Liver (tissue), 8 donors: ENCODE measurements at regions not wholly inside any gene's neighbourhood (a gene's known extent, or its start where the extent isn't known, plus 50 kb on each side); places are given as distances from the start of the nearest gene placed in this dataset.

Experiments used
- DNase-seq: peaks from one replicate; pipeline ENCODE4 v3.0.0-alpha.2; 2017; ENCODE audit warnings: low spot score
- H3K27ac ChIP-seq, 2 donors: one replicate each; pipeline ENCODE4 v1.7.0; 2013; ENCODE audit warnings: inconsistent platforms in 2 of 2, low read length in 2 of 2, control low read depth in 1 of 2, low read depth in 1 of 2, mild to moderate bottlenecking in 1 of 2
- H3K27me3 ChIP-seq, 4 donors: one replicate each; pipeline versions ENCODE4 v1.6.1 to v1.7.0; 2013; ENCODE audit warnings: low read length in 3 of 4, inconsistent platforms in 1 of 4, mild to moderate bottlenecking in 1 of 4, moderate library complexity in 1 of 4; ENCODE audit not compliant: control insufficient read depth in 4 of 4, insufficient read depth in 4 of 4
- H3K36me3 ChIP-seq, 4 donors: one replicate each; pipeline versions ENCODE4 v1.6.1 to v1.7.0; 2013; ENCODE audit warnings: low read length in 3 of 4, mild to moderate bottlenecking in 3 of 4, low read depth in 1 of 4, moderate library complexity in 1 of 4; ENCODE audit not compliant: control insufficient read depth in 4 of 4, insufficient read depth in 3 of 4
- H3K4me1 ChIP-seq, 4 donors: one replicate each; pipeline versions ENCODE4 v1.6.1 to v1.7.0; 2013; ENCODE audit warnings: low read length in 3 of 4, mild to moderate bottlenecking in 3 of 4, moderate library complexity in 1 of 4; ENCODE audit not compliant: control insufficient read depth in 4 of 4, insufficient read depth in 4 of 4
- H3K4me3 ChIP-seq, 3 donors: one replicate each; pipeline versions ENCODE4 v1.6.1 to v1.7.0; 2013; ENCODE audit warnings: low read length in 3 of 3, control low read depth in 1 of 3, low read depth in 1 of 3, mild to moderate bottlenecking in 1 of 3
- H3K9ac ChIP-seq, 2 donors: one replicate each; pipeline ENCODE4 v1.7.0; 2013; ENCODE audit warnings: low read length in 2 of 2, mild to moderate bottlenecking in 2 of 2, moderate library complexity in 2 of 2, control low read depth in 1 of 2, low read depth in 1 of 2
- H3K9me3 ChIP-seq, 4 donors: one replicate each; pipeline versions ENCODE4 v1.6.1 to v1.7.0; 2013; ENCODE audit warnings: low read length in 3 of 4; ENCODE audit not compliant: control insufficient read depth in 4 of 4
- ATF3 ChIP-seq: IDR thresholded peaks from 2 replicates; pipeline ENCODE4 v1.6.1; 2016; ENCODE audit warnings: antibody characterized with exemption
- CTCF ChIP-seq: fragments of 150-350 bp; IDR thresholded peaks from 2 replicates; pipeline ENCODE4 v1.5.1; 2017; ENCODE audit warnings: improper control_type of control experiment, low read depth, low read length; ENCODE audit not compliant: missing input control
- EGR1 ChIP-seq, 2 donors: IDR thresholded peaks; 2 replicates each; pipeline ENCODE4 v1.6.1; 2016 to 2018; ENCODE audit warnings: antibody characterized with exemption in 2 of 2, low read depth in 2 of 2
- FOXA2 ChIP-seq: IDR thresholded peaks from 2 replicates; pipeline ENCODE4 v1.6.1; 2016; ENCODE audit warnings: antibody characterized with exemption
- GABPA ChIP-seq, 2 donors: IDR thresholded peaks in 1 of 2; conservative IDR thresholded peaks in 1 of 2; 2 replicates each; pipeline ENCODE4 v1.6.1; 2016; ENCODE audit warnings: antibody characterized with exemption in 2 of 2, mild to moderate bottlenecking in 1 of 2, moderate library complexity in 1 of 2
- HNF4A ChIP-seq, 2 donors: conservative IDR thresholded peaks; 2 replicates each; pipeline ENCODE4 v1.6.1; 2016; ENCODE audit warnings: antibody characterized with exemption in 2 of 2, mild to moderate bottlenecking in 2 of 2
- HNF4G ChIP-seq: IDR thresholded peaks from 2 replicates; pipeline ENCODE4 v1.6.1; 2016; ENCODE audit warnings: antibody characterized with exemption
- JUND ChIP-seq, 2 donors: IDR thresholded peaks; 2 replicates each; pipeline ENCODE4 v1.6.1; 2016; ENCODE audit warnings: antibody characterized with exemption in 2 of 2
- RAD21 ChIP-seq, 2 donors: IDR thresholded peaks; 2 replicates each; pipeline ENCODE4 v1.6.1; 2016; ENCODE audit warnings: antibody characterized with exemption in 2 of 2, mild to moderate bottlenecking in 2 of 2
- REST ChIP-seq: IDR thresholded peaks from 2 replicates; pipeline ENCODE4 v1.6.1; 2016; ENCODE audit warnings: antibody characterized with exemption, mild to moderate bottlenecking
- SP1 ChIP-seq: IDR thresholded peaks from 2 replicates; pipeline ENCODE4 v1.6.1; 2018; ENCODE audit warnings: antibody characterized with exemption, mild to moderate bottlenecking
- TAF1 ChIP-seq: conservative IDR thresholded peaks from 2 replicates; pipeline ENCODE4 v1.6.1; 2016; ENCODE audit warnings: antibody characterized with exemption, mild to moderate bottlenecking
- YY1 ChIP-seq: IDR thresholded peaks from 2 replicates; pipeline ENCODE4 v1.6.1; 2016; ENCODE audit warnings: antibody characterized with exemption, mild to moderate bottlenecking
- WGBS: extraction: QIAGEN DNeasy Blood & Tissue Kit; methylation state at CpG from one replicate; pipeline ENCODE4 v1.1.7; 2013; 5-methylcytosine and 5-hydroxymethylcytosine counted together
- TF ChIP-seq, protein P1 (sequence below): IDR thresholded peaks from 2 replicates; pipeline ENCODE4 v1.6.1; 2016; ENCODE audit warnings: antibody characterized with exemption
- donor health status: healthy.
- donor health status: healthy.
- donor health status: healthy.
- donor health status: healthy.
- donor health status: healthy.

GRCh38 chr2:224241812-224242211 is 160.1 kb downstream of the FAM124B start:
- no peak for DNase-seq
- Histone ChIP-seq H3K27ac (no peak overlapping the region), H3K9ac (no peak overlapping the region), H3K4me1 (no peaks in the 10 kb centered on the region), H3K36me3 (no peaks in the 10 kb centered on the region), H3K9me3 (no peaks in the 10 kb centered on the region), H3K4me3 (no peak overlapping the region), H3K27me3 (no peaks in the 10 kb centered on the region)
- 72% methylated on average over 3 of the region's 3 CpGs for WGBS
- TF ChIP-seq GABPA (IDR thresholded peaks at IDR 0.05 in 1 of 2, conservative IDR thresholded peaks at IDR 0.05 in 1 of 2) (no peak), RAD21 (IDR thresholded peaks at IDR 0.05) (no peak), HNF4A (conservative IDR thresholded peaks at IDR 0.05) (no peak), YY1 (no peak), JUND (IDR thresholded peaks at IDR 0.05) (no peak), REST (no peak), HNF4G (no peak), ATF3 (no peak), EGR1 (IDR thresholded peaks at IDR 0.05; ENCODE audit: low read depth in 2 of 2) (no peak), TAF1 (no peak), SP1 (no peak)
- TF ChIP-seq, protein P1, sequence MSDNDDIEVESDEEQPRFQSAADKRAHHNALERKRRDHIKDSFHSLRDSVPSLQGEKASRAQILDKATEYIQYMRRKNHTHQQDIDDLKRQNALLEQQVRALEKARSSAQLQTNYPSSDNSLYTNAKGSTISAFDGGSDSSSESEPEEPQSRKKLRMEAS: no peak

- Histone ChIP-seq H3K27ac (no peak overlapping the region), H3K9me3 (no peaks in the 10 kb centered on the region), H3K27me3 (no peaks in the 10 kb centered on the region), H3K9ac (no peak overlapping the region), H3K4me1 (no peaks in the 10 kb centered on the region), H3K36me3 (no peaks in the 10 kb centered on the region), H3K4me3 (no peak overlapping the region)
- 73% methylated on average over 1 of the region's 1 CpG for WGBS
- DNase-seq: no peak
- TF ChIP-seq CTCF: no peak
- TF ChIP-seq HNF4A (conservative IDR thresholded peaks at IDR 0.05): no peak
- no peak for TF ChIP-seq FOXA2
- TF ChIP-seq JUND (IDR thresholded peaks at IDR 0.05): no peak
These were observed 160.9 kb downstream of the FAM124B start for GRCh38 chr2:224241001-224241400.
